GM23338 (cell line): ENCODE measurements at regions not wholly inside any gene's neighbourhood (a gene's known extent, or its start where the extent isn't known, plus 50 kb on each side); places are given as distances from the start of the nearest gene placed in this dataset.

Experiments
- ATAC-seq: fragments of 200-7000 bp; cut with Tn5 transposase; 3 replicates; pipeline ENCODE4 v1.9.1; 2020
- DNase-seq: peaks from one replicate; pipeline ENCODE4 v3.0.0-alpha.2; 2015; ENCODE audit warnings: low spot score
- H2AFZ ChIP-seq: fragments of 200-600 bp; sonication (generic); 2 replicates; pipeline ENCODE4 v1.8.0; 2016; ENCODE audit warnings: antibody characterized with exemption, mild to moderate bottlenecking, moderate library complexity
- H3F3A ChIP-seq: fragments of 200-600 bp; sonication (generic); replicated peaks from 2 replicates; pipeline ENCODE4 v1.8.0; 2017; ENCODE audit warnings: antibody characterized with exemption, mixed run types, low read depth
- H3K27ac ChIP-seq: fragments of 200-600 bp; sonication (generic); 2 replicates; pipeline ENCODE4 v1.6.1; 2016; ENCODE audit warnings: low read depth
- H3K27me3 ChIP-seq: fragments of 200-600 bp; sonication (generic); 2 replicates; pipeline ENCODE4 v1.8.0; 2016; ENCODE audit warnings: mild to moderate bottlenecking, mixed run types, moderate library complexity; ENCODE audit not compliant: insufficient read depth
- H3K36me3 ChIP-seq: fragments of 200-600 bp; sonication (generic); 2 replicates; pipeline ENCODE4 v1.8.0; 2016; ENCODE audit warnings: mild to moderate bottlenecking; ENCODE audit not compliant: insufficient read depth
- H3K4me1 ChIP-seq: fragments of 200-600 bp; sonication (generic); 2 replicates; pipeline ENCODE4 v1.8.0; 2016; ENCODE audit warnings: mild to moderate bottlenecking, moderate library complexity; ENCODE audit not compliant: insufficient read depth
- H3K4me2 ChIP-seq: fragments of 200-600 bp; sonication (generic); 2 replicates; pipeline ENCODE4 v1.7.1; 2017; ENCODE audit warnings: mixed run types
- H3K4me3 ChIP-seq: fragments of 200-600 bp; sonication (generic); 2 replicates; pipeline ENCODE4 v1.6.1; 2016; ENCODE audit warnings: mixed run types
- H3K79me2 ChIP-seq: fragments of 200-600 bp; sonication (generic); replicated peaks from 2 replicates; pipeline ENCODE4 v1.8.0; 2017; ENCODE audit warnings: mild to moderate bottlenecking; ENCODE audit not compliant: insufficient read depth
- H3K9me2 ChIP-seq: fragments of 200-600 bp; sonication (generic); 2 replicates; pipeline ENCODE4 v1.8.0; 2017; ENCODE audit not compliant: insufficient read depth
- H4K20me1 ChIP-seq: fragments of 200-600 bp; sonication (generic); replicated peaks from 2 replicates; pipeline ENCODE4 v1.8.0; 2017; ENCODE audit warnings: mild to moderate bottlenecking; ENCODE audit not compliant: insufficient read depth
- H3K27ac Mint-ChIP-seq: 2 replicates; pipeline ENCODE4 v1.8.0; 2020; ENCODE audit warnings: inconsistent platforms, mild to moderate bottlenecking, moderate library complexity, mixed read lengths
- H3K27me3 Mint-ChIP-seq: 3 replicates; pipeline ENCODE4 v1.8.0; 2022; ENCODE audit warnings: low read depth, mild to moderate bottlenecking, moderate library complexity, mixed read lengths, inconsistent platforms; ENCODE audit not compliant: insufficient read depth, poor library complexity
- H3K36me3 Mint-ChIP-seq: 3 replicates; pipeline ENCODE4 v1.8.0; 2021; ENCODE audit warnings: low read depth, mild to moderate bottlenecking, inconsistent platforms, moderate library complexity, mixed read lengths
- H3K4me1 Mint-ChIP-seq: 3 replicates; pipeline ENCODE4 v1.8.0; 2020; ENCODE audit warnings: mild to moderate bottlenecking, inconsistent platforms, mixed read lengths
- H3K4me3 Mint-ChIP-seq: 3 replicates; pipeline ENCODE4 v1.8.0; 2021; ENCODE audit warnings: moderate library complexity, mild to moderate bottlenecking, inconsistent platforms, mixed read lengths
- H3K9me3 Mint-ChIP-seq: 3 replicates; pipeline ENCODE4 v1.8.0; 2020; ENCODE audit warnings: moderate library complexity, mild to moderate bottlenecking, inconsistent platforms, mixed read lengths
- CREB1 ChIP-seq: fragments of 250-450 bp; sonication (Bioruptor Pico); IDR thresholded peaks from 2 replicates; pipeline ENCODE4 v1.5.0; 2020; ENCODE audit warnings: low read depth, mild to moderate bottlenecking, moderate library complexity
- EZH2phosphoT487 ChIP-seq: fragments of 200-600 bp; sonication (generic); IDR thresholded peaks from one replicate; pipeline ENCODE4 v1.8.1; 2018; ENCODE audit warnings: antibody characterized with exemption; ENCODE audit not compliant: unreplicated experiment
- JUNB ChIP-seq: IDR thresholded peaks from one replicate; pipeline ENCODE4 v1.6.1; 2016; ENCODE audit warnings: antibody characterized with exemption; ENCODE audit not compliant: unreplicated experiment
- NANOG ChIP-seq: IDR thresholded peaks from 2 replicates; pipeline ENCODE4 v1.6.1; 2016; ENCODE audit warnings: antibody characterized with exemption, borderline replicate concordance
- POLR2AphosphoS5 ChIP-seq: IDR thresholded peaks from 2 replicates; pipeline ENCODE4 v1.6.1; 2016; ENCODE audit warnings: antibody characterized with exemption, low read depth
- STAT1 ChIP-seq: IDR thresholded peaks from one replicate; pipeline ENCODE4 v1.6.1; 2016; ENCODE audit warnings: antibody characterized with exemption; ENCODE audit not compliant: unreplicated experiment
- ZNF114 ChIP-seq: fragments of 250-450 bp; sonication (Bioruptor Pico); IDR thresholded peaks from 2 replicates; pipeline ENCODE4 v1.5.0; 2020; ENCODE audit warnings: mild to moderate bottlenecking, moderate library complexity
- ZNF462 ChIP-seq: fragments of 250-450 bp; sonication (Bioruptor Pico); IDR thresholded peaks from 2 replicates; pipeline ENCODE4 v1.5.0; 2020; ENCODE audit warnings: mild to moderate bottlenecking, moderate library complexity

DNA sequence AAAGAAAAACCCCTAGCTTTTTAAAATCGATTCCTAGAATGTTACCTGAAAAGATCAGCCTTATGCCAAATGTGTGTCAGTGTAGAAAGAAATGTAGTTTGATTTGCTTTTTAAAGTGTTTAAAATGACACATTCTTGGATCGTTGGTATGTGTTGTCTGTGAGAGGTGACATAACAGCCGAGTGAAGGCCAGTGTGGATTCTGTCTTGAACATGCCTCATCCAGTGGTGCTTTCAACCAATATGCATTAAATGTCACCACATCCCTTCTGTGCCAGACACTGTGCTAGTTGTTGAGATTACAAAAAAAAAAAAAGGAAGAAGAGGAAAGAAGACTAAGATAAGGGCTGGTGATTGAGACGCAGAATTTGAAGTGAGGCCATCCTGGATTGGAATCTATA, 994.2 kb upstream of the TENM3 start:
- Histone ChIP-seq H3K4me2 (no peak overlapping the region), H3K79me2 (no peaks in the 10 kb centered on the region), H3K27me3 (no peaks in the 10 kb centered on the region), H3K4me1 (peaks cover 24% of the 10 kb centered on the region), H3F3A (0 out of 2 replicates have a peak, but pooled peaks cover 4% of the 10 kb centered on the region), H2AFZ (no peak overlapping the region), H3K27ac (no peak overlapping the region), H3K4me3 (no peak overlapping the region), H4K20me1 (no peaks in the 10 kb centered on the region), H3K36me3 (no peaks in the 10 kb centered on the region), H3K9me2 (no peaks in the 10 kb centered on the region; the same call in 1 of the 2 replicates)
- no peak for DNase-seq
- Mint-ChIP-seq H3K36me3 (no peaks in the 10 kb centered on the region), H3K27me3 (no peaks in the 10 kb centered on the region), H3K9me3 (no peaks in the 10 kb centered on the region), H3K4me1 (peaks cover 32% of the 10 kb centered on the region), H3K27ac (no peak overlapping the region), H3K4me3 (no peak overlapping the region)
- TF ChIP-seq POLR2AphosphoS5 (no peak), STAT1 (no peak), NANOG (no peak), ZNF462 (CRISPR knock-in tag) (no peak)
- no peak for ATAC-seq

- DNase-seq = no peak
- Histone ChIP-seq H3K79me2 (no peaks in the 10 kb centered on the region), H4K20me1 (no peaks in the 10 kb centered on the region), H3K9me2 (peaks cover 3% of the 10 kb centered on the region), H3K27ac (no peak overlapping the region), H2AFZ (peak overlapping the region; percentile 74; the same call in 1 of the 2 replicates), H3K4me1 (peaks cover 11% of the 10 kb centered on the region), H3F3A (no peaks in the 10 kb centered on the region), H3K36me3 (no peaks in the 10 kb centered on the region), H3K4me3 (no peak overlapping the region), H3K27me3 (no peaks in the 10 kb centered on the region), H3K4me2 (no peak overlapping the region)
- Mint-ChIP-seq H3K4me1 (peaks cover 26% of the 10 kb centered on the region), H3K9me3 (no peaks in the 10 kb centered on the region), H3K4me3 (no peak overlapping the region), H3K36me3 (no peaks in the 10 kb centered on the region), H3K27me3 (peaks cover 5% of the 10 kb centered on the region), H3K27ac (no peak overlapping the region)
- ATAC-seq = no peak
- TF ChIP-seq ZNF462 (CRISPR knock-in tag) (no peak), EZH2phosphoT487 (no peak), ZNF114 (CRISPR knock-in tag) (no peak), CREB1 (CRISPR knock-in tag) (no peak), STAT1 (no peak), JUNB (no peak)
These were observed 988.4 kb upstream of the TENM3 start for GRCh38 chr4:181254771-181255170.
